ENCODE measurements at regions not wholly inside any gene's neighbourhood (a gene's known extent, or its start where the extent isn't known, plus 50 kb on each side); places are given as distances from the start of the nearest gene placed in this dataset.
"Not testable (repeated sequence)": the region's sequence is repeated elsewhere in the genome, so short reads cannot be mapped to it uniquely, and the experiment has no call there.

GRCh38 chr3:116512281-116512680 lies 67.0 kb upstream of the LSAMP start:
- 90 to 93% methylated on average over 2 of the region's 2 CpGs for WGBS, 2 donors
- TF ChIP-seq EP300 (IDR thresholded peaks at IDR 0.05) (no peak), POLR2A (IDR thresholded peaks at IDR 0.05) (no peak), CTCF (IDR thresholded peaks at IDR 0.05) (no peak)
- Histone ChIP-seq H3K4me1 (no peaks in the 10 kb centered on the region), H3K27me3 (no peaks in the 10 kb centered on the region), H3K4me3 (no peak overlapping the region), H3K27ac (no peak overlapping the region), H3K36me3 (no peaks in the 10 kb centered on the region), H3K9me3 (no peaks in the 10 kb centered on the region)
- DNase-seq (ENCODE audit: low spot score in 2 of 2): no peak

- DNase-seq (ENCODE audit: low spot score in 2 of 2): no peak
Observed at GRCh38 chr3:116512931-116513330, 67.6 kb upstream of the LSAMP start.

GRCh38 chr3:116515973-116516372 lies 70.7 kb upstream of the LSAMP start:
- Histone ChIP-seq H3K27me3 (no peaks in the 10 kb centered on the region), H3K4me3 (no peak overlapping the region), H3K36me3 (no peaks in the 10 kb centered on the region), H3K4me1 (no peaks in the 10 kb centered on the region), H3K9me3 (no peaks in the 10 kb centered on the region), H3K27ac (no peak overlapping the region)
- no peak for TF ChIP-seq POLR2A (IDR thresholded peaks at IDR 0.05)
- TF ChIP-seq CTCF (IDR thresholded peaks at IDR 0.05): no peak
- TF ChIP-seq EP300 (IDR thresholded peaks at IDR 0.05): no peak
- no peak for DNase-seq (ENCODE audit: low spot score in 2 of 2)
- WGBS, 2 donors: 40% methylated on average over 2 of the region's 2 CpGs

More at GRCh38 chr3:116512931-116513330, 67.6 kb upstream of the LSAMP start:
- H3K4me3 ChIP-seq: no peak overlapping the region
- H3K27ac ChIP-seq: no peak overlapping the region
- no peaks in the 10 kb centered on the region for H3K27me3 ChIP-seq
- WGBS, 2 donors: 52 to 64% methylated on average over 2 of the region's 2 CpGs
- no peaks in the 10 kb centered on the region for H3K9me3 ChIP-seq
- H3K36me3 ChIP-seq: no peaks in the 10 kb centered on the region
- TF ChIP-seq CTCF (IDR thresholded peaks at IDR 0.05): no peak
- TF ChIP-seq POLR2A (IDR thresholded peaks at IDR 0.05): no peak
- TF ChIP-seq EP300 (IDR thresholded peaks at IDR 0.05): no peak
- no peaks in the 10 kb centered on the region for H3K4me1 ChIP-seq

GRCh38 chr3:116517308-116517707 lies 72.0 kb upstream of the LSAMP start:
- WGBS, 2 donors: 82% methylated on average over 1 of the region's 1 CpG
- H3K36me3 ChIP-seq: no peaks in the 10 kb centered on the region
- DNase-seq (ENCODE audit: low spot score in 2 of 2): no peak
- no peak for TF ChIP-seq POLR2A (IDR thresholded peaks at IDR 0.05)
- no peak for TF ChIP-seq EP300 (IDR thresholded peaks at IDR 0.05)
- no peak for TF ChIP-seq CTCF (IDR thresholded peaks at IDR 0.05)
- H3K4me1 ChIP-seq: no peaks in the 10 kb centered on the region
- no peaks in the 10 kb centered on the region for H3K9me3 ChIP-seq
- H3K27ac ChIP-seq: no peak overlapping the region
- no peak overlapping the region for H3K4me3 ChIP-seq
- H3K27me3 ChIP-seq: no peaks in the 10 kb centered on the region

- H3K4me1 ChIP-seq; H3K36me3 ChIP-seq; H3K27me3 ChIP-seq; H3K27ac ChIP-seq; DNase-seq (ENCODE audit: low spot score in 2 of 2); H3K9me3 ChIP-seq; H3K4me3 ChIP-seq: not testable (repeated sequence)
- WGBS, 2 donors: 93 to 99% methylated on average over 12 to 18 of the region's 26 CpGs
Observed at GRCh38 chr3:116519101-116519500, 73.8 kb upstream of the LSAMP start.

- not testable (repeated sequence) for H3K9me3 ChIP-seq; H3K4me3 ChIP-seq; H3K36me3 ChIP-seq; H3K4me1 ChIP-seq; H3K27me3 ChIP-seq; DNase-seq (ENCODE audit: low spot score in 2 of 2); H3K27ac ChIP-seq
- WGBS, 2 donors: 73 to 84% methylated on average over 3 of the region's 3 CpGs
Observed at GRCh38 chr3:116519823-116520222, 74.5 kb upstream of the LSAMP start.
